Common myeloid progenitor, CD34-positive (primary cell): ENCODE measurements at regions not wholly inside any gene's neighbourhood (a gene's known extent, or its start where the extent isn't known, plus 50 kb on each side); places are given as distances from the start of the nearest gene placed in this dataset.
A peak's percentile ranks its signal among the peaks of the same experiment; 100 is the strongest.

ENCODE experiments used
- CTCF ChIA-PET: fragments of 350-600 bp; sonication (Branson Sonifier 250); formaldehyde crosslinking; loops from one replicate; lab custom pipeline; 2021; ENCODE audit warnings: antibody characterized with exemption; lab: Charles Lee
- POLR2A ChIA-PET: fragments of 350-600 bp; sonication (Branson Sonifier 250); formaldehyde crosslinking; loops from one replicate; lab custom pipeline; 2021; ENCODE audit warnings: antibody characterized with exemption; lab: Charles Lee
- DNase-seq, 3 donors: peaks; one replicate each; pipeline versions ENCODE4 v3.0.0 to v3.0.0-alpha.2; 2013
- H3K27ac ChIP-seq, 2 experiments: 1 replicate in 1 of 2; 2 replicates in 1 of 2; pipeline ENCODE4 v1.7.0; 2013; ENCODE audit warnings: inconsistent platforms in 2 of 2, low read length in 2 of 2, mild to moderate bottlenecking in 2 of 2, low read depth in 1 of 2, moderate library complexity in 1 of 2; ENCODE audit not compliant: severe bottlenecking in 2 of 2, insufficient read depth in 1 of 2, poor library complexity in 1 of 2
- H3K27me3 ChIP-seq, 5 experiments: replicated peaks in 2 of 5; 1 replicate in 3 of 5; 2 replicates in 2 of 5; pipeline versions ENCODE4 v1.6.1 to v1.7.0; 2013; ENCODE audit warnings: low read length in 4 of 5, mild to moderate bottlenecking in 2 of 5, moderate library complexity in 2 of 5, inconsistent platforms in 1 of 5; ENCODE audit not compliant: insufficient read depth in 5 of 5, control insufficient read depth in 4 of 5
- H3K36me3 ChIP-seq, 4 experiments: 1 replicate in 2 of 4; 2 replicates in 2 of 4; pipeline versions ENCODE4 v1.6.1 to v1.7.0; 2013; ENCODE audit warnings: low read length in 3 of 4, control low read depth in 1 of 4, mild to moderate bottlenecking in 1 of 4; ENCODE audit not compliant: control insufficient read depth in 4 of 4, insufficient read depth in 4 of 4
- H3K4me1 ChIP-seq, 4 experiments: 1 replicate in 3 of 4; 2 replicates in 1 of 4; pipeline versions ENCODE4 v1.6.1 to v1.7.1; 2013; ENCODE audit warnings: low read length in 3 of 4, mild to moderate bottlenecking in 3 of 4, control low read depth in 1 of 4, inconsistent platforms in 1 of 4, moderate library complexity in 1 of 4; ENCODE audit not compliant: control insufficient read depth in 4 of 4, insufficient read depth in 4 of 4; ENCODE audit errors: control extremely low read depth in 1 of 4
- H3K4me3 ChIP-seq, 7 experiments: 1 replicate in 4 of 7; 2 replicates in 3 of 7; pipeline versions ENCODE4 v1.5.1 to v1.7.0; 2013; ENCODE audit warnings: mild to moderate bottlenecking in 7 of 7, low read length in 6 of 7, moderate library complexity in 6 of 7, inconsistent platforms in 2 of 7, low read depth in 2 of 7, control low read depth in 1 of 7; ENCODE audit not compliant: insufficient read depth in 4 of 7, control insufficient read depth in 1 of 7; ENCODE audit errors: extremely low read depth in 1 of 7
- H3K9me3 ChIP-seq, 5 experiments: 1 replicate in 4 of 5; 2 replicates in 1 of 5; pipeline versions ENCODE4 v1.6.1 to v1.7.1; 2013; ENCODE audit warnings: low read length in 4 of 5, mild to moderate bottlenecking in 2 of 5, inconsistent platforms in 1 of 5, low read depth in 1 of 5, moderate library complexity in 1 of 5; ENCODE audit not compliant: control insufficient read depth in 4 of 5, insufficient read depth in 2 of 5; ENCODE audit errors: control extremely low read depth in 1 of 5
- WGBS: methylation state at CpG from one replicate; pipeline ENCODE4 v1.1.5; 2013; ENCODE audit not compliant: insufficient coverage; 5-methylcytosine and 5-hydroxymethylcytosine counted together

DNA sequence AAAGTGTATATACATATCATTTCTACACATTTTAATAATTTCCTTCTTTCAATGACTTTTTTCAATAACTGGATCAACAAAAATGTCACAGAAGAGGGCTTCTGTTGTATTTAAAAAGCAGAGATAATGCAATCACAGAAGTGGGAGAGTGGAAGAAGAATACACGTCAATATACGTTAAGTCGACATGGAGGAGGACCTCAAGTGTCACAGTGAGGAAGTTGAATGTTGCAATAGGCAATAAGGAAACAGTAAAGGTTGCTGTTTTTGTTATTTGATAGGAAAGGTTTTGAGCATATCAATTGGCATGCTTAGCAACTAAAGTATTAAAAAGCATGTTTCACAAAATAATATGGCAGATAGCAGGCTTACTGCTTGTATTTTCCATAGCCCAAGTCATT is 184.0 kb upstream of the NR4A3 start:
- H3K27ac ChIP-seq, result no peak overlapping the region
- peaks cover 0 to 3% (median 0%) of the 10 kb centered on the region in 5 experiments for H3K9me3 ChIP-seq
- no peaks in the 10 kb centered on the region for H3K36me3 ChIP-seq
- no peaks in the 10 kb centered on the region for H3K27me3 ChIP-seq
- H3K4me3 ChIP-seq, result no peak overlapping the region
- no peaks in the 10 kb centered on the region for H3K4me1 ChIP-seq
- WGBS, result 77% methylated on average over 3 of the region's 3 CpGs
- POLR2A ChIA-PET, result no interaction called here
- CTCF ChIA-PET, result no interaction called here
- DNase-seq, result no peak

DNA sequence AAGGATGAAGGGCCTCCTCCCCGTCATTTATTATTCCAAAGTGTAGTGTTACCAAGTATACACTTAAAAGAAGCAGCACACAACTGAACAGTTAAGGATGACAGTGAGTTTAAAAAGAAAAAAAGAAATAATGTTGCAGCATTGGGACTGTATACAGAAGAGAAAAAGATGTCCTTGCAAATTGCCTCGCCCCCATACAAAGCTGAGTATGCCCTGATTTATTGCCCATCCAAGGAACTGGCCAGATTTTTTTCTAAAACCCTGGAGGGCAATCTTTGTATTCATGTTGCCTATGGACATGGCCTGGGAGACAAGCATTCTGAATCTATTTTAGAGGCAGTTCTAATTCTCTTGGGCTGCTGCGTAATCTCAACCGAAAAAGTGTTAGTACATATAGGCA is 182.7 kb upstream of the NR4A3 start:
- no peaks in the 10 kb centered on the region for H3K36me3 ChIP-seq
- no peaks in the 10 kb centered on the region for H3K4me1 ChIP-seq
- DNase-seq, result no peak
- CTCF ChIA-PET, result no interaction called here
- no peaks in the 10 kb centered on the region for H3K27me3 ChIP-seq
- no peak overlapping the region for H3K4me3 ChIP-seq
- POLR2A ChIA-PET, result no interaction called here
- H3K27ac ChIP-seq, result no peak overlapping the region
- 100% methylated on average over 2 of the region's 4 CpGs for WGBS
- peaks cover 0 to 3% (median 0%) of the 10 kb centered on the region in 5 experiments for H3K9me3 ChIP-seq

DNA sequence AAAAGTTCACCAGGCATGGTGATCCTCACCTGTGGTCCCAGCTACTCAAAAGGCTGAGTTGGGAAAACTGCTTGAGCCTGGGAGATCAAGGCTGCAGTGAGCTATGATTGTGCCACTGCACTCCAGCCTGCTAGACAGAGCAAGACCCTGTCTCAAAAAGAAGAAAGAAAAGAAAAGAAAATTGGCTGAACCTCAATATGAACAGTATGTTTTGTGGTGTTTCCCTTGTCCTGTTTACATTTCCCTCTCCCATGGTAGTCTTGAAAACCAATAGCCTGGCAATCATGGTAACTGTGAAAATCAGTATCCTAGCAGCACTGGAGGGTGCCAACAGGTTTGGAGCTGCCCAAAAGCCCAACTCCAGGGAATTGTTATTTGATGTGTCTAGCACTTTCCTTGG is 174.1 kb upstream of the NR4A3 start:
- H3K36me3 ChIP-seq, result no peaks in the 10 kb centered on the region
- ChIA-PET CTCF (no interaction called here), POLR2A (no interaction called here)
- H3K9me3 ChIP-seq, result peaks cover 0 to 5% (median 0%) of the 10 kb centered on the region in 5 experiments
- no peak overlapping the region for H3K27ac ChIP-seq
- no peaks in the 10 kb centered on the region for H3K4me1 ChIP-seq
- no peak overlapping the region for H3K4me3 ChIP-seq
- no peak for DNase-seq
- no peaks in the 10 kb centered on the region for H3K27me3 ChIP-seq

DNA sequence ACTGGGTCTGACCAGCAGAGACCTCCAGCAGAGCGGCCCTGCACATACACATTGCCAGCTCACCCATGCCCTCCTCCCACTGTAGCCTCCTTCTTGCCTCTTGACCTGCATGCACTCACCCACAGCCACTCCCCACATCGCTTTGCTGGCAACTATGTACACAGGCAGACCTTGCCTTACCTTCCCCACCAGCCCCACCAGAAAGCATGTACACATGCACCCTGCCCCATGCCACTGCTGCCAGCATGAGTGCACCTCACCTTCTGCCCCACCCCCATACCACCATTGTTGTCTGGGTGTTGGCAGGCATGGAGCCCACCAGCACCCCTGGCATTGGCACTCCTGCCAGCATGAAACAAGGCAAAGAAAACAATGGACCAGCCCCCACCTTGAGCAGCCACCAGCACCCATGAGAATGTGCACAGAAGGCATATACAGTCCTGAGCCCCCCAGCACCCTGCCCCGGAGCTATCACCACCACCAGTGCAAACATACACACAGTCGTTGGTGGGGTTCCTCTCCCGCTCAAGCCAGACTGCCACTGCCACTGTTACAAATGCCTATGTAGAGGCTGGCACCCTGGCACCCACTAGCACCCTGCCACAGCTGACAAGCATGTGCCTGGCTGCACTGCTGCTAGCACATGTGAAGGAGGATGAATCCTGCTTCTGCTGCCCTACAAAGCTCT is 171.4 kb upstream of the NR4A3 start:
- ChIA-PET CTCF (no interaction called here), POLR2A (interaction anchor here (0.6 kb wide), 2 partner anchors 13 to 136 kb away, joined by 3 read pairs; no protein-coding TSS in a partner anchor)
- H3K9me3 ChIP-seq, result peaks cover 0 to 8% (median 3%) of the 10 kb centered on the region in 5 experiments
- H3K4me3 ChIP-seq, result no peak overlapping the region
- no peak for DNase-seq
- no peak overlapping the region for H3K27ac ChIP-seq
- no peaks in the 10 kb centered on the region for H3K4me1 ChIP-seq
- no peaks in the 10 kb centered on the region for H3K36me3 ChIP-seq
- no peaks in the 10 kb centered on the region for H3K27me3 ChIP-seq
- WGBS, result 94% methylated on average over 2 of the region's 5 CpGs

DNA sequence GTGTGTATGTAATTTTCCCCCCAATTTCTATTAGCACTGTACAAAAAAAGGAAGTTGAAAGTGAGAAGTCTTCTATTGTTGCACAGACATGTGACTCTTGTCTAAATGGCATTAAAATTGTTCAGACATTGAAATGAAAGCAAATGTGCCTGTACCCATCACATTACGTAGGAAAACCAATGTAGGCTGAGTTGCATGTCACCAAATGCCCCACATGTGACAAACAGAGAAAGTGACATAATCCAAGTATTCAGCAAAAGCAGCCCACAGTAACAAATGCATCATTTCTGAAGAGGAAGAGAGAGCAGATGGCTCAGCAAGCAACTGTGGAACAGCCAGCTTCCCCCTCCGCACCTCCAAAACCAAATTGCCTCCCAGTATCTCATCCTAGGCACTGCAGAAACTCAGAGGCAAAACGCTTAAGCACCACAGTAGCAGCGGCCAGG is 161.5 kb upstream of the NR4A3 start:
- POLR2A ChIA-PET, result interaction anchor here (0.6 kb wide), 1 partner anchor 9 kb away, joined by 3 read pairs; no protein-coding TSS in a partner anchor
- WGBS, result 61% methylated on average over 4 of the region's 4 CpGs

DNA sequence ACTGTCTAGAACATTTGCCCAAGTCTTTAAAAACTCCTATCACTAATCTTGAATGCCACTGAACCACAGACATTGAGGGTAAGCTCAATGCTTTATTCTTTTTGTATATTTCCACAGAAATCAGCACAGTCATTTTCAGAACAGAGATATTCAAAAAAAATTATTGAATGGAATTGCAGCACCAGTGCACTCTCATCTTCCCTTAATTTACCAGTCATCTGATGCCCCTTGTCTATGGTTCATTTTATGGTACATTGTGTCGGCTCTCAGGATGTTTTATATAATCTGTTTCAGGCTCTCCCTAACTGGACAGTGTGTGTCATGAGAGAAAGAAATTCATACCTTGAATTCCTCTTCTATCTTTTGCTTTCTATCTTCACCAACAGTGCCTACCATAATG is 158.4 kb upstream of the NR4A3 start:
- H3K36me3 ChIP-seq, result no peaks in the 10 kb centered on the region
- WGBS, result no CpG with 5 or more reads among the region's 1 CpG
- CTCF ChIA-PET, result no interaction called here
- no peaks in the 10 kb centered on the region for H3K9me3 ChIP-seq
- no peak overlapping the region for H3K27ac ChIP-seq
- no peak for DNase-seq
- POLR2A ChIA-PET, result interaction anchor here (0.6 kb wide), 1 partner anchor 13 kb away, joined by 3 read pairs; no protein-coding TSS in a partner anchor
- H3K27me3 ChIP-seq, result no peaks in the 10 kb centered on the region
- H3K4me3 ChIP-seq, result no peak overlapping the region
- H3K4me1 ChIP-seq, result peaks cover 0 to 8% (median 2%) of the 10 kb centered on the region in 4 experiments

More for the DNA sequence above, 161.5 kb upstream of the NR4A3 start:
- Histone ChIP-seq H3K9me3 (no peaks in the 10 kb centered on the region), H3K36me3 (no peaks in the 10 kb centered on the region), H3K27ac (no peak overlapping the region), H3K4me3 (no peak overlapping the region), H3K4me1 (peaks cover 0 to 8% (median 2%) of the 10 kb centered on the region in 4 experiments), H3K27me3 (no peaks in the 10 kb centered on the region)
- CTCF ChIA-PET, result no interaction called here
- DNase-seq, result peak; percentile 22 to 80 (median 72)

DNA sequence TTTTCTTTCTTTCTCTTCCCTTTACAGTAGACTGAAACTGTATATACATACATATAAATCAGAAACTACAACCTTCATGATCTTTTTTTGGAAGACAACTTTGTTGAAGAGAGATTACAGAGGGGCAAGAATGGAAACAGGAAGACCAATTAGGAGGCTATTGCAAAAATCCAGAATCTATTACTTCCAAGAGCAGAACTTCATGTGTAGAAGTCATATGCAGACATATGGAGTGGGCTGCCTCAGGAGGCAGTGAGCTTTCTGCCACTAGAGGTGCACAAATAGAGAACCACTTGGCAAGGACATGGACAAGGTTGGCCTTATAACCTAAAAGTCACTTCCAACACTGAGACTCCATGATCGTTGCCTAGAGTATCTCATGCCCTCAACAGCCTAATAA is 157.8 kb upstream of the NR4A3 start:
- Histone ChIP-seq H3K27me3 (no peaks in the 10 kb centered on the region), H3K9me3 (no peaks in the 10 kb centered on the region), H3K4me3 (no peak overlapping the region), H3K4me1 (peaks cover 0 to 8% (median 2%) of the 10 kb centered on the region in 4 experiments), H3K27ac (no peak overlapping the region), H3K36me3 (no peaks in the 10 kb centered on the region)
- no peak for DNase-seq
- POLR2A ChIA-PET, result no interaction called here
- CTCF ChIA-PET, result no interaction called here
- no CpG with 5 or more reads among the region's 1 CpG for WGBS
